ENCODE measurements at regions not wholly inside any gene's neighbourhood (a gene's known extent, or its start where the extent isn't known, plus 50 kb on each side); places are given as distances from the start of the nearest gene placed in this dataset.
"Not testable (repeated sequence)": the region's sequence is repeated elsewhere in the genome, so short reads cannot be mapped to it uniquely, and the experiment has no call there.

- Histone ChIP-seq H3K27me3 (replicated peaks; ENCODE audit: insufficient read depth) (no peaks in the 10 kb centered on the region), H3K27ac (no peak overlapping the region), H3K36me3 (no peaks in the 10 kb centered on the region), H3K4me1 (ENCODE audit: control insufficient read depth in 1 of 2, low read depth in 2 of 2) (no peaks in the 10 kb centered on the region), H3K4me3 (no peak overlapping the region), H3K9me3 (no peaks in the 10 kb centered on the region)
- ATAC-seq (ENCODE audit: insufficient number of reproducible peaks, low FRiP score, low read depth) (no peak), DNase-seq (ENCODE audit: low spot score) (no peak)
- TF ChIP-seq CTCF (IDR thresholded peaks at IDR 0.05) = no peak
Measured at GRCh38 chr15:26125664-26126063, 262.5 kb upstream of the ATP10A start.

GRCh38 chr15:26119322-26119721 lies 256.2 kb upstream of the ATP10A start:
- Histone ChIP-seq H3K4me1 (ENCODE audit: control insufficient read depth in 1 of 2, low read depth in 2 of 2) (no peaks in the 10 kb centered on the region), H3K27ac (no peak overlapping the region), H3K9me3 (no peaks in the 10 kb centered on the region), H3K4me3 (no peak overlapping the region), H3K27me3 (replicated peaks; ENCODE audit: insufficient read depth) (no peaks in the 10 kb centered on the region), H3K36me3 (no peaks in the 10 kb centered on the region)
- DNase-seq (ENCODE audit: low spot score) = no peak
- no peak for ATAC-seq (ENCODE audit: insufficient number of reproducible peaks, low FRiP score, low read depth)
- no peak for TF ChIP-seq CTCF (IDR thresholded peaks at IDR 0.05)

GRCh38 chr15:26115229-26115943 lies 252.3 kb upstream of the ATP10A start:
- Histone ChIP-seq H3K27me3 (replicated peaks; ENCODE audit: insufficient read depth) (no peaks in the 10 kb centered on the region), H3K4me3 (no peak overlapping the region), H3K27ac (no peak overlapping the region), H3K4me1 (ENCODE audit: control insufficient read depth in 1 of 2, low read depth in 2 of 2) (no peaks in the 10 kb centered on the region), H3K36me3 (no peaks in the 10 kb centered on the region), H3K9me3 (no peaks in the 10 kb centered on the region)
- DNase-seq (ENCODE audit: low spot score) (no peak), ATAC-seq (ENCODE audit: insufficient number of reproducible peaks, low FRiP score, low read depth) (no peak)
- TF ChIP-seq CTCF (IDR thresholded peaks at IDR 0.05) = no peak

GRCh38 chr15:26114128-26114527 lies 251.0 kb upstream of the ATP10A start:
- H3K36me3 ChIP-seq; H3K4me3 ChIP-seq; H3K27me3 ChIP-seq (replicated peaks; ENCODE audit: insufficient read depth); H3K4me1 ChIP-seq (ENCODE audit: control insufficient read depth in 1 of 2, low read depth in 2 of 2); H3K27ac ChIP-seq; ATAC-seq (ENCODE audit: insufficient number of reproducible peaks, low FRiP score, low read depth); H3K9me3 ChIP-seq; DNase-seq (ENCODE audit: low spot score): not testable (repeated sequence)

- no peak for DNase-seq (ENCODE audit: low spot score)
- Histone ChIP-seq H3K4me1 (ENCODE audit: control insufficient read depth in 1 of 2, low read depth in 2 of 2) (no peaks in the 10 kb centered on the region), H3K4me3 (no peak overlapping the region), H3K36me3 (no peaks in the 10 kb centered on the region), H3K27me3 (replicated peaks; ENCODE audit: insufficient read depth) (no peaks in the 10 kb centered on the region), H3K27ac (no peak overlapping the region), H3K9me3 (no peaks in the 10 kb centered on the region)
- no peak for TF ChIP-seq CTCF (IDR thresholded peaks at IDR 0.05)
- no peak for ATAC-seq (ENCODE audit: insufficient number of reproducible peaks, low FRiP score, low read depth)
Measured at GRCh38 chr15:26113296-26113695, 250.2 kb upstream of the ATP10A start.

GRCh38 chr15:26109203-26109602 lies 246.1 kb upstream of the ATP10A start:
- H3K27ac ChIP-seq = no peak overlapping the region
- no peaks in the 10 kb centered on the region for H3K36me3 ChIP-seq
- no peaks in the 10 kb centered on the region for H3K9me3 ChIP-seq
- DNase-seq (ENCODE audit: low spot score) = no peak
- H3K27me3 ChIP-seq (replicated peaks; ENCODE audit: insufficient read depth) = no peaks in the 10 kb centered on the region
- TF ChIP-seq CTCF (IDR thresholded peaks at IDR 0.05) = no peak
- no peak for ATAC-seq (ENCODE audit: insufficient number of reproducible peaks, low FRiP score, low read depth)
- no peaks in the 10 kb centered on the region for H3K4me1 ChIP-seq (ENCODE audit: control insufficient read depth in 1 of 2, low read depth in 2 of 2)
- H3K4me3 ChIP-seq = no peak overlapping the region

Measured in thoracic aorta (tissue), 2 donors.